ENCODE measurements at regions not wholly inside any gene's neighbourhood (a gene's known extent, or its start where the extent isn't known, plus 50 kb on each side); places are given as distances from the start of the nearest gene placed in this dataset.

GRCh38 chr4:173766171-173766600 lies 236.2 kb upstream of the HAND2 start (continued):
- TF ChIP-seq HMBOX1 (IDR thresholded peaks at IDR 0.05): no peak
- TF ChIP-seq ZNF239 (CRISPR knock-in tag; IDR thresholded peaks at IDR 0.05): no peak
- TF ChIP-seq MEF2A (IDR thresholded peaks at IDR 0.05; ENCODE audit: control insufficient read depth, low read depth, low read length): no peak
- no peak for TF ChIP-seq CUX1 (CRISPR knock-in tag; IDR thresholded peaks at IDR 0.05)
- no peak for TF ChIP-seq UBTF (IDR thresholded peaks at IDR 0.05; ENCODE audit: borderline replicate concordance in 1 of 2, low read depth in 2 of 2, low read length in 2 of 2)
- TF ChIP-seq MCM7 (IDR thresholded peaks at IDR 0.05): no peak
- TF ChIP-seq ZNF785 (CRISPR knock-in tag; IDR thresholded peaks at IDR 0.05): no peak
- TF ChIP-seq KDM4B (IDR thresholded peaks at IDR 0.05; ENCODE audit: borderline replicate concordance in 2 of 2, low read depth in 1 of 2): no peak
- no peak for TF ChIP-seq PURB (CRISPR knock-in tag; IDR thresholded peaks at IDR 0.05; ENCODE audit: low read depth)
- TF ChIP-seq ZEB2 (IDR thresholded peaks at IDR 0.05): no peak
- peak; percentile 45 to 69; a peak in 3 of 4 replicates for TF ChIP-seq RCOR1 (IDR thresholded peaks at IDR 0.05; ENCODE audit: borderline replicate concordance in 1 of 2, low read depth in 2 of 2, low read length in 2 of 2)
- TF ChIP-seq ETV1 (tag; conservative IDR thresholded peaks at IDR 0.05; ENCODE audit: low read depth): no peak; the same call in 1 of the 2 replicates
- TF ChIP-seq GABPB1 (CRISPR knock-in tag; IDR thresholded peaks at IDR 0.05): no peak
- no peak for TF ChIP-seq PRMT5 (CRISPR knock-in tag; IDR thresholded peaks at IDR 0.05)
- no peak for TF ChIP-seq WHSC1 (IDR thresholded peaks at IDR 0.05; ENCODE audit: low read length)
- TF ChIP-seq HNRNPK (IDR thresholded peaks at IDR 0.05; ENCODE audit: low read depth, low read length, poor library complexity, severe bottlenecking): no peak
- TF ChIP-seq FOXP1 (CRISPR knock-in tag; IDR thresholded peaks at IDR 0.05): no peak
- TF ChIP-seq ARID1B (IDR thresholded peaks at IDR 0.05): peak; percentile 84
- TF ChIP-seq EHMT2 (IDR thresholded peaks at IDR 0.05): no peak

Data from K562 (cell line).